ENCODE measurements at regions not wholly inside any gene's neighbourhood (a gene's known extent, or its start where the extent isn't known, plus 50 kb on each side); places are given as distances from the start of the nearest gene placed in this dataset.
"Not testable (repeated sequence)": the region's sequence is repeated elsewhere in the genome, so short reads cannot be mapped to it uniquely, and the experiment has no call there.

DNA sequence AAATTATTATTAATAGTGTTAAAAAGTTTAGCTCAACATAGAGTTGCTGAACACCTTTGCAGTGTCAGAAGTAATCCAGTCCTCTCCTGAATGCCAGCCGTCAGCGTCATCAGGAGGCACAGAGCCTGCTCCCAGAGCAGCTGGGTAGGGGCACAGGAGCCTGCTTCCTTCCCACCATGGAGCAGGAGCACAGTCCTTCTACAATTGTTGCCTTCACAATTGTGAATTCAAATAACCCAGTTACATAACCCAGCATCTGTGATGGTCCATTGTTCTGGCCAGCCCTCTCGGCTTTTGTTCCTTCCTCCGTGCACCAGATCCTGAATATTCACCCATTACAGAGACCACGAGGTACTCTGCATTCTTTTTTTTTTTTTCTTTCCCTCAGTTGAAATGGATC lies 393.9 kb upstream of the MAF start:
- Mint-ChIP-seq H3K27me3 (no peaks in the 10 kb centered on the region), H3K4me3 (no peak overlapping the region), H3K36me3 (no peaks in the 10 kb centered on the region), H3K4me1 (no peaks in the 10 kb centered on the region), H3K27ac (no peak overlapping the region), H3K9me3 (no peaks in the 10 kb centered on the region)
- CTCF ChIA-PET, result no interaction called here
- DNase-seq, result no peak

DNA sequence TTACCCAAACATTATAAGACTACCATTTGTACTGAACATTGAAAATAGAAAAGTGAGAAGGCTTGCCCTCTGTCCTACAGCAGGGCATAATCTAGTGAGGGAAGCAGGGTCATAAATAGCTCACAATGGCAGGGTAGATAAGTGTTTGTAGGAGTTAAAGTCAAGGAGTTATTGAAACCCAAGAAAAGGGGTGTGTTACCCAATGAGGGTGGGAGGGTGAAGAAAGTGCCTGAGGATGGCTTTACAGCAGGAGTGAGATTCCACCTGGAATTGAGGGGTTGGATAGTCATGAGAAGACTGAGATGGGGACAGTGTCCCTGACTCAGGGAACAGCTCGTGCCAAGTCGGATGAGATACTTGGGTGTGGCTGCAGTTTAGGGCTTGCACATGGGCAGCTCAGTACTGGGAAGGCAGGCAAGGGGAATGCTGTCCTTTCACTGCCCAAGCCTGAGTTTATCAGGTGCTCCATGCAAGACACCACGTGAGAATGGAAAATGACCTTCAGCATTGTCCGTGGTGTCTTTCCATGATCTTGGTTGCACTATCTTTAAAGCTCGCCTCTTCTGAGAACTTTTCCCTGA lies 393.2 kb upstream of the MAF start:
- Mint-ChIP-seq H3K27me3 (no peaks in the 10 kb centered on the region), H3K4me3 (no peak overlapping the region), H3K4me1 (no peaks in the 10 kb centered on the region), H3K36me3 (no peaks in the 10 kb centered on the region), H3K9me3 (no peaks in the 10 kb centered on the region), H3K27ac (no peak overlapping the region)
- DNase-seq, result no peak
- CTCF ChIA-PET, result no interaction called here

DNA sequence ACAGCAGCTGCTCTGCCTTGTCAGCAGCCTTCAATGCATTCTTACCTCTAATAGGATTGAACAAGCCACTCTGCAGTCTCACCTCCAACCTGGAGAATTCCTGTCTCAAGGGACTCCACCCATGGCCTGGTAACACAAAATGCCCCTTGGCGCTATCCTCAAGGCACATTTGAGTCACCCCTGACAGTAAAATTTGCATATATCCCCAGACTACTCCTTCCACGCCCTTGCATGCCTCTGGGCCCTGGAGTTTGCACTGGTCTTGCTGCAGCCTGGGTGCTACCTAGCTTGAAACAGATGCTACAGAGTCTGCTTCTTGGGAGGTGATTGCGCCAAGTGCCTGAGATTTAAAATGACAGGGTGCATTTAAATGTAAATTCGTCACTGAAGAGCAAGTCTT lies 391.4 kb upstream of the MAF start:
- Mint-ChIP-seq H3K36me3 (no peaks in the 10 kb centered on the region), H3K27ac (no peak overlapping the region), H3K27me3 (no peaks in the 10 kb centered on the region), H3K4me1 (no peaks in the 10 kb centered on the region), H3K4me3 (no peak overlapping the region), H3K9me3 (no peaks in the 10 kb centered on the region)
- CTCF ChIA-PET, result no interaction called here
- no peak for DNase-seq

DNA sequence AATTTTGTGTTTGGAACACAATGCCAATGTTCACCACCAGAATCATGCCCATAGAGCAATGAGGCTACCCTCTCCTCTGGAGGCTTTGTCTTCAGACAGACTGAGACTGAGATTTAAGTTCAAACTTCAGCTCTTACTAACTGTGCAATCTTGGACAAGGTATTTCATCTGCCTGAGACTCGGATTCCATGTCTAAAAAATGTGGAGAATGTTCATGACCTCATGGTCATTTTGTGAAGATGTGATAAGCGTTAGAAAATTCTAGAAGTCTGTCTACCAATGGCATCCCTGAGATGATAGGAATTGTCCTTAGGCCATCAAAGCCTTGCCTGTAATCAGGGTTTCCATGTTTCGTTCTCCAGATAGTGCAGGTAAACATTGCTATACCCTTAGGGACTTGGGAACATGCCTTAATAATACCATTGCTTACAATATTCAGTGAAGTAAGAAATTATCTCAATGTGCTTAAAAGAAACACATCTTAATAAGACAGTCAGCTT lies 388.2 kb upstream of the MAF start:
- Mint-ChIP-seq H3K27ac (no peak overlapping the region), H3K4me3 (no peak overlapping the region), H3K9me3 (no peaks in the 10 kb centered on the region), H3K4me1 (no peaks in the 10 kb centered on the region), H3K36me3 (no peaks in the 10 kb centered on the region), H3K27me3 (no peaks in the 10 kb centered on the region)
- DNase-seq, result no peak
- CTCF ChIA-PET, result no interaction called here

DNA sequence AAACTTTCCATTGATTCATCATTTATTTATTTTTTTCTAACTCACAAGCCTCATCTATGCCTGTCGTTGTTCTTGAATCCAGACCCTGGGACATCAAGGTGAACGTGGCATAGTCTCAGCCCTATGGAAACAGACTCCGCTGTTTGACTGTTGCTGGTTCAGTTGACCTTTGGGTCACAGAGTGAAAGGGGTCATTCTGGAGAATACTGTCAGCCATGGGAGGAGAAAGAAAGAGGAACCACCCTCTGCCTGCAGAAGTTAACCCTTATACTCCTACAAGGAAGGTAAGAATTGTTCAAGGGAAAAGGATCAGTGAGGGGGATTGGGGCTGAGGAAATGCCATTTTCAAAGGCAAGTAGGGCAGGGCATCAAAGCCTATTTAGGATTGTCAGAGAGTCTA lies 387.6 kb upstream of the MAF start:
- Mint-ChIP-seq H3K27me3 (no peaks in the 10 kb centered on the region), H3K4me1 (no peaks in the 10 kb centered on the region), H3K36me3 (no peaks in the 10 kb centered on the region), H3K4me3 (no peak overlapping the region), H3K9me3 (no peaks in the 10 kb centered on the region), H3K27ac (no peak overlapping the region)
- no peak for DNase-seq
- CTCF ChIA-PET, result no interaction called here

DNA sequence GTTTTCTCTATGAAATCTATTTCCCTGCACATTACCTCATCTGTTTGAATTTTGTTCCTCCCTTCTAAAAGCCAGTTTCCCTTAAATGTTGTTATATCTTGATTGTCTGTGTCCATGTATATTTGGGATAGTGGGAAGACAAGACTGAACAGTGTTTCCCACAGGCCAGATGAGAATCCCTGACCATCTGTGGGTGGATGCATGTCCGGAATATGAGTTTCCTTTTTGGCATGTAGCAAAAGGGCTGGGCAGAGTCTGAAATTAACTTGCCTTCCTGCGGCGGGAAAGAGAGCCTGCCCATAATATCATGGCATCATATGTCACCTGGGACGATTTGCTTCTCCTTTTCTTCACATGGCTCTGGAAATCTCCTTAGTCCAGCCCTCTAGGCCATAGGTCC lies 385.8 kb upstream of the MAF start:
- CTCF ChIA-PET, result no interaction called here
- Mint-ChIP-seq H3K9me3 (no peaks in the 10 kb centered on the region), H3K27me3 (no peaks in the 10 kb centered on the region)

DNA sequence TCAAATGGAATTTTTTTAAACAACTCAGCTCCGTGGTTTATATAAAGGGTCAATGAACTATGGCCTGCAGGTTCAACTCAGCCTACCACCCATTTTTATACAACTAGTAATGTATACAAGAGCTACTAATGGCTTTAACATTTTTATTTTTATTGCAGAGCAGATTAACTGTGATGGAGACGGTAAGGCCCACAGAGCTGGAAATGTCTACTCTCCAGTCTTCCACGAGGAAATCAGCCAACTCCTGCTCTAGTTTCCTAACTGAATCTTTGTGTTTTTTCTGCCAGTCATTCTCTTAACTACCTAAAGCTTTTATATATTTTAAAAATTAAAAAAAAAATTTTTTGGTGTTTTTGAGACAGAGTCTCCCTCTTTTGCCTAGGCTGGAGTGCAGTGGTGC lies 385.1 kb upstream of the MAF start:
- no peak for DNase-seq
- Mint-ChIP-seq H3K36me3 (no peaks in the 10 kb centered on the region), H3K27me3 (no peaks in the 10 kb centered on the region), H3K9me3 (no peaks in the 10 kb centered on the region), H3K27ac (no peak overlapping the region), H3K4me3 (no peak overlapping the region), H3K4me1 (no peaks in the 10 kb centered on the region)
- CTCF ChIA-PET, result no interaction called here

More for the DNA sequence above, 385.8 kb upstream of the MAF start:
- no peaks in the 10 kb centered on the region for H3K36me3 Mint-ChIP-seq
- H3K4me1 Mint-ChIP-seq, result no peaks in the 10 kb centered on the region
- H3K27ac Mint-ChIP-seq, result no peak overlapping the region
- no peak for DNase-seq
- H3K4me3 Mint-ChIP-seq, result no peak overlapping the region

DNA sequence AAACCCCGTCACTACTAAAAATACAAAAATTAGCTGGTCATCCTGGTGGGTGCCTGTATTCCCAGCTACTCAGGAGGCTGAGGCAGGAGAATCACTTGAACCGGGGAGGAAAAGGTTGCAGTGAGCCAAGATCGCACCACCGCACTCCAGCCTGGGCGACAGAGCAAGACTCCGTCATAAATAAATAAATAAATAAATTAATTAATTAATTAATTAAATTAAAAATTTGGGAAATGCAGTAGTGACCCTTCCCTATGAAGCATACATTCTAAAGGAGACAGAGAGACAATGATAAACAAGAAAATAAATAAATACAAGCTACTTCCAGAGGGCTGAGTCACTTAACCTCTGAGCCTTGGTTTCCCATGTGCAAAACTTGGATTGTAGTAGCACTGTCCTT lies 383.6 kb upstream of the MAF start:
- DNase-seq, H3K9me3 Mint-ChIP-seq, H3K4me1 Mint-ChIP-seq, CTCF ChIA-PET, H3K27me3 Mint-ChIP-seq, H3K36me3 Mint-ChIP-seq, H3K27ac Mint-ChIP-seq, H3K4me3 Mint-ChIP-seq: not testable (repeated sequence)

DNA sequence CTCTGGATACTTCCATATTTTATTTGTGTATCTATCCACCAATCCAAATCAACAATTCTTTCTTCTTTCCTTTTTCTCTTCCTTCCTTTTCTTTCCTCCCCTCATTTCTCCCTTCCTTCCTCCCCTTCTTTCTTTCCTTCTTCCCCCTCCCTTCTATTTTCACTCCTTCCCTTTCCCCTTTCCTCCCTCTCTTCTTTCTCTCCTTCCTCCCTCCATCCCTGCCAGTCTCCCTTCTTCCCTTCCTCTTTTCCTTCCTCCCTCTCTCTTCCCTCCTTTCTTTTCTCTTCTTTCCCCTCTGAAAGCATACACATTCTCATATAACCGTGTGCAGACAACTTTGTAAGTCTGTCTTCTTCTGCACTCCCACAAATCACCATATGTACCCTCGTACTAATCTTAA lies 382.3 kb upstream of the MAF start:
- CTCF ChIA-PET, result no interaction called here
- Mint-ChIP-seq H3K36me3 (no peaks in the 10 kb centered on the region), H3K4me1 (no peaks in the 10 kb centered on the region), H3K4me3 (no peak overlapping the region), H3K9me3 (no peaks in the 10 kb centered on the region), H3K27me3 (peaks cover 3% of the 10 kb centered on the region), H3K27ac (no peak overlapping the region)
- no peak for DNase-seq

DNA sequence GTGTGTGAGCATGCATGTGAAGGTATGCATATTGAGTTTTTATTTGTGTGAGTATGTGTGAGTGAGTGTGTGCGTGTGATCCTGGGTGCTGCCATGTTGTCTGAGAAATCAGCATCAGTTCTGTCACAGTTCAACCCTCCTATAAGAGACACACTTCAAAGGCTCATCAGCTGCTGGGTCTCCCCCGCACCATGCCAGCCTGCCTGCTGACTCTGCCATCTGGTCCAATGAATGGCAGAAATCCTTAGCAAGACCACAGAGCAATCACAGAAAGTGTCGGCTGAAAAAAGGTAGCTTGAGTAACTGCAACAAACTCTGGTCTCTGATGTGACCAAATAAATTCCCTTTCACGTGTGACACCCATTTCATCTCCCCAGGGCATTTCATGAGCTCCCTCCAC lies 381.8 kb upstream of the MAF start:
- Mint-ChIP-seq H3K36me3 (no peaks in the 10 kb centered on the region), H3K27ac (no peak overlapping the region), H3K4me3 (no peak overlapping the region), H3K4me1 (no peaks in the 10 kb centered on the region), H3K27me3 (peaks cover 3% of the 10 kb centered on the region), H3K9me3 (no peaks in the 10 kb centered on the region)
- CTCF ChIA-PET, result no interaction called here
- no peak for DNase-seq

DNA sequence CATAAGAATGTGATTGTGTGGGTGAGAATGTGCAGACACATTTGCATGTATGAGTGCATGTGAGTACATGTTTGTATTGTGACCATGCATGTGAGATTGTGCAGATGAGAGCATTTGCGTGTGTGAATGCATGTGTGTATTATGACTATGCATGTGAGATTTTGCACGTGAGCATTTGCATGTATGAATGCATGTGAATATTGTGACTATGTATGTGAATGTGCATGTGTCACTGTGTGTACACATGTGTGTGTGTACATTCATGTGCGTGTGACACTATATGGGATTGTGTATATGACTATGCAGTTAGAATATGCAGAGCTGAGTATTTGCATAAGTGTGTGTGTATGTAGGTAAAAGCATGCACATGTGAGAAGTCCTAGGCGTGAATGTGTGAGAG lies 381.3 kb upstream of the MAF start:
- DNase-seq, result no peak
- CTCF ChIA-PET, result no interaction called here
- H3K4me1 Mint-ChIP-seq, result no peaks in the 10 kb centered on the region
- H3K4me3 Mint-ChIP-seq, result no peak overlapping the region
- H3K27me3 Mint-ChIP-seq, result peaks cover 3% of the 10 kb centered on the region
- H3K36me3 Mint-ChIP-seq, result no peaks in the 10 kb centered on the region
- no peak overlapping the region for H3K27ac Mint-ChIP-seq
- no peaks in the 10 kb centered on the region for H3K9me3 Mint-ChIP-seq

DNA sequence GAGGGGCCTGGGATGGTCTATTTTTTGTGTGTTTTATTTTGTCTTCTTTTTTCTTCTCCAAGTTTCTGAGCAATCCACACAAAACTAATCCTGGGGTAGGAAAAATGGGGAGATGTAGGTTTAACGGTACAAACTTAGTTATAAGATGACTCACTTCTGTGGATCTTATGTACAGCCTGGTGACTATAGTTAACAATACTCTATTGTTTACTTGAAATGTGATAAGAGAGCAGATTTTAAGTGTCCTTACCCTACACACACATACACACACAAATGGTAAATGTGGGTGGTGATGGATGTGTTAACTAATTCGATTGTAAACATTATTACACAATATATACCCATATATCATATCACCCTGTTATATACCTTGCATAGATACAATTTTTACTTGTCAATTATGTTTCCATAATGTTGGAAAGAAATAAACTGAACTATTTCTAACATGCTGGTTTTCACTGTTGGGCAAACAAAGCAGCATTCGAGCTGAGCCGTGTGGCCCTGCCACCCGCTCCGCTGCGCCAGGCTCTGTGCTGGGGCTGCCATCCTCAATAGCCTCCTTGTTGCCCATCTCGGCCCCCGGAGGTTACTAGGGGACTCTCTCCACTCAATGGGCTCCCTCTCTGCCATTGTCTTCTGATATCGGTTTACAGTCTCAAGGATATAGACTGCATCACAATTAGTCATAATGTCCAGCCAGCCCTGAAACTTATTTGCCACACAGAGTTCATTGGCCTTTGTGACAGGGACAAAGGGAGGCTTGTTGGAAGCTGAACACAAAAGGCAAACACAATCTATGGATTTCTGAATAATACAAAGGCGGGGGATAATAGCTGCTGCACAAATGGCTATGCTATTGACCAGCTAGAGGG lies 380.3 kb upstream of the MAF start:
- CTCF ChIA-PET, result no interaction called here
- no peak for DNase-seq
- H3K9me3 Mint-ChIP-seq, result no peaks in the 10 kb centered on the region
- peaks cover 3% of the 10 kb centered on the region for H3K27me3 Mint-ChIP-seq
- H3K36me3 Mint-ChIP-seq, result no peaks in the 10 kb centered on the region
- no peak overlapping the region for H3K4me3 Mint-ChIP-seq
- H3K27ac Mint-ChIP-seq, result no peak overlapping the region
- H3K4me1 Mint-ChIP-seq, result no peaks in the 10 kb centered on the region

DNA sequence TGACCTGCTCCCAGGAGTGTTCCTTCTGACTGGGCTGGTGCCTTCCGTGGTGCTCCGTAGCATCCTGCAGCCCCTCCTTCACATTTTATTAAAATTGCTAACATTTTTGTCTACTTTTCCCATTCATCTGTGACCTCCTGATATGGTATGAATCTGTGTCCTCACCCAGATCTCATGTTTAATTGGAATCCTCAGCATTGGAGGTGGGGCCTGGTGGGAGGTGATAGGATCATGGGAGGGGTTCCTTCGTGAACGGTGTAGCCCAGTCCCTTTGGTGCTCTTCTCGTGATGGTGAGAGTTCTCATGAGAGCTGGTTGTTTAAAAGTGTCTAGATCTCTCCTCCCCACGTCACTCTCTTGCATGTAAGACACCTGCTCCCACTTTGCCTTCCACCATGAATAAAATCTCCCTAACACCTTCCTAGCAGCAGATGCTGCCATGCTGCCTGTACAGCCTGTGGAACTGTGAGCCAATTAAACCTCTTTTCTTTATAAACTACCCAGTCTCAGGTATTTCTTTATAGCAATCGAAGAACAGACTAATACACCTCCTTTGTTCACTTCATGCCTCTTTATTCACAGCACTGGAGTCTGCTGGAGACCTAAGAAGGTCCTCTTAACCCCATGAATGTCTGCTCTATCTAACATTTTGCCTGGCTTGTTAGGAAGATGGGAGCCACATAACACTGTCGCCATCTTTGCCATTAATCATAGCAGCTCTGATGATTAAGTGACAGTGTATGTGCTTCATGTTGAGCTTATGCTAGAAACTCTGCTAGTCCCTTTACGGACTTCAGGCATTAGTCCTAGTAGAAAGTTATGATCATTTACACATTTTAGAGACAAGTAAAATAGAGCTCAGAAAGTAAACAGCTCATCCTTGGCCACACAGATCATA lies 377.7 kb upstream of the MAF start:
- no peak overlapping the region for H3K4me3 Mint-ChIP-seq
- no peaks in the 10 kb centered on the region for H3K4me1 Mint-ChIP-seq
- no peaks in the 10 kb centered on the region for H3K9me3 Mint-ChIP-seq
- no peaks in the 10 kb centered on the region for H3K36me3 Mint-ChIP-seq
- H3K27me3 Mint-ChIP-seq, result peaks cover 3% of the 10 kb centered on the region
- CTCF ChIA-PET, result no interaction called here
- no peak overlapping the region for H3K27ac Mint-ChIP-seq
- no peak for DNase-seq

DNA sequence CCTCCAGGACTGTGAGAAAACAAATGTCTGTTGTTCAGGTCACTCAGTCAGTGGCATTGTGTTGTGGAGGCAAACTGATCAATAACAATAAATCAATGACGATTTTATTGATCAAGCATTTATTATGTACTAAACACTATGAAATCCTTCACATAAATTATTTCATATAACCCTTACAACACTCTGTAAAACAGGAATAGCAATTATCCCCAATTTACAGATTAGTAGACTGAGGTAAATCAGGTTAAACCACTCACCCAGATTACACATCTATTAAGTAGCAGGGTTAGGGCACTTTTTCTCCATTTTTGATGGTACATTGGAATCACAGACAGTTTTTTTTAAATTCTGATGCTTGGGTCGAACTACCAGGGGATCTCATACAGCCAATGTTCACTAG lies 372.8 kb upstream of the MAF start:
- H3K27me3 Mint-ChIP-seq, result no peaks in the 10 kb centered on the region
- no peak overlapping the region for H3K4me3 Mint-ChIP-seq
- CTCF ChIA-PET, result no interaction called here
- no peak overlapping the region for H3K27ac Mint-ChIP-seq
- no peaks in the 10 kb centered on the region for H3K36me3 Mint-ChIP-seq
- no peaks in the 10 kb centered on the region for H3K9me3 Mint-ChIP-seq
- no peak for DNase-seq
- no peaks in the 10 kb centered on the region for H3K4me1 Mint-ChIP-seq

Measured in activated naive CD4-positive, alpha-beta T cell treated with anti-CD3 and anti-CD28 coated beads, Interleukin-2, amount 10 ng/mL, durations not matched to agents 7 days and 5 days (primary cell).